B cell (primary cell): ENCODE measurements at regions not wholly inside any gene's neighbourhood (a gene's known extent, or its start where the extent isn't known, plus 50 kb on each side); places are given as distances from the start of the nearest gene placed in this dataset.

Source experiments
- ATAC-seq: fragments of 200-7000 bp; cut with Tn5 transposase; one replicate; pipeline ENCODE4 v1.10.0; 2021; ENCODE audit warnings: low read depth, mild to moderate bottlenecking, moderate number of reproducible peaks, moderate library complexity
- CTCF ChIA-PET: fragments of 350-600 bp; sonication (Branson Sonifier 250); formaldehyde crosslinking; loops from one replicate; lab custom pipeline; 2021; ENCODE audit warnings: antibody characterized with exemption, inconsistent platforms; lab: Charles Lee
- POLR2A ChIA-PET: fragments of 350-600 bp; sonication (Branson Sonifier 250); formaldehyde crosslinking; loops from one replicate; lab custom pipeline; 2021; ENCODE audit warnings: antibody characterized with exemption; lab: Charles Lee
- DNase-seq: peaks from one replicate; pipeline ENCODE4 v3.0.0; 2013
- H2AFZ ChIP-seq: 2 replicates; pipeline ENCODE4 v1.6.1; 2012; ENCODE audit warnings: mild to moderate bottlenecking, low read depth, low read length; ENCODE audit not compliant: insufficient read depth, poor library complexity, severe bottlenecking
- H3K27ac ChIP-seq, 2 donors: 1 replicate in 1 of 2; 2 replicates in 1 of 2; pipeline ENCODE4 v1.5.1; 2012 to 2013; ENCODE audit warnings: low read length in 2 of 2, mild to moderate bottlenecking in 2 of 2, moderate library complexity in 1 of 2
- H3K27me3 ChIP-seq, 4 experiments: fragments of 200-600 bp in 1 of 4; sonication (generic) in 1 of 4; replicated peaks in 1 of 4; 1 replicate in 2 of 4; 2 replicates in 2 of 4; pipeline versions ENCODE4 v1.6.1 to v1.7.0; 2013 to 2016; ENCODE audit warnings: low read length in 3 of 4, mild to moderate bottlenecking in 2 of 4, mixed read lengths in 1 of 4, moderate library complexity in 1 of 4; ENCODE audit not compliant: insufficient read depth in 4 of 4, control insufficient read depth in 3 of 4; ENCODE audit errors: control extremely low read depth in 1 of 4
- H3K36me3 ChIP-seq, 2 experiments: replicated peaks in 1 of 2; 1 replicate in 1 of 2; 2 replicates in 1 of 2; pipeline versions ENCODE4 v1.6.1 to v1.7.1; 2013; ENCODE audit warnings: low read length in 1 of 2; ENCODE audit not compliant: insufficient read depth in 2 of 2, control insufficient read depth in 1 of 2; ENCODE audit errors: control extremely low read depth in 1 of 2, extremely low read depth in 1 of 2
- H3K4me1 ChIP-seq, 2 donors: fragments of 200-600 bp in 1 of 2; sonication (generic) in 1 of 2; 1 replicate in 1 of 2; 2 replicates in 1 of 2; pipeline versions ENCODE4 v1.5.1 to v1.6.1; 2013 to 2017; ENCODE audit warnings: low read length in 2 of 2; ENCODE audit not compliant: control insufficient read depth in 2 of 2, insufficient read depth in 2 of 2
- H3K4me2 ChIP-seq: replicated peaks from 2 replicates; pipeline ENCODE3; 2012; ENCODE audit warnings: mild to moderate bottlenecking, low read depth, low read length; ENCODE audit not compliant: poor library complexity, severe bottlenecking
- H3K4me3 ChIP-seq, 5 experiments: fragments of 200-600 bp in 1 of 5; sonication (generic) in 1 of 5; 1 replicate in 3 of 5; 2 replicates in 2 of 5; pipeline versions ENCODE4 v1.5.1 to v1.7.0; 2011 to 2016; ENCODE audit warnings: low read length in 4 of 5, mild to moderate bottlenecking in 4 of 5, low read depth in 2 of 5, control low read depth in 1 of 5, moderate library complexity in 1 of 5; ENCODE audit not compliant: insufficient read depth in 1 of 5; ENCODE audit errors: control extremely low read depth in 1 of 5, extremely low read depth in 1 of 5
- H3K79me2 ChIP-seq: fragments of 200-600 bp; sonication (generic); one replicate; pipeline ENCODE4 v1.6.0; 2016; ENCODE audit warnings: low read length; ENCODE audit not compliant: control insufficient read depth, insufficient read depth
- H3K9ac ChIP-seq: fragments of 200-600 bp; sonication (generic); 2 replicates; pipeline ENCODE4 v1.6.1; 2017; ENCODE audit warnings: mild to moderate bottlenecking, low read length, moderate library complexity
- H3K9me3 ChIP-seq, 3 donors: one replicate each; pipeline versions ENCODE4 v1.6.1 to v1.7.1; 2013; ENCODE audit warnings: low read length in 2 of 3; ENCODE audit not compliant: control insufficient read depth in 2 of 3, insufficient read depth in 1 of 3; ENCODE audit errors: control extremely low read depth in 1 of 3
- H4K20me1 ChIP-seq: 2 replicates; pipeline ENCODE4 v1.6.0; 2012; ENCODE audit warnings: mild to moderate bottlenecking, low read length; ENCODE audit not compliant: insufficient read depth, control insufficient read depth, poor library complexity, severe bottlenecking
- H3K27ac Mint-ChIP-seq: one replicate; pipeline ENCODE4 v1.8.0; 2021; ENCODE audit warnings: mixed read lengths
- H3K27me3 Mint-ChIP-seq: one replicate; pipeline ENCODE4 v1.8.0; 2021; ENCODE audit warnings: mixed read lengths
- H3K4me1 Mint-ChIP-seq: one replicate; pipeline ENCODE4 v1.8.0; 2021; ENCODE audit warnings: mixed read lengths
- H3K4me3 Mint-ChIP-seq: one replicate; pipeline ENCODE4 v1.8.0; 2021; ENCODE audit warnings: mixed read lengths
- H3K9me3 Mint-ChIP-seq: one replicate; pipeline ENCODE4 v1.8.0; 2022; ENCODE audit warnings: mixed read lengths; ENCODE audit not compliant: insufficient read depth
- EZH2 ChIP-seq: IDR thresholded peaks from 2 replicates; pipeline ENCODE4 v1.6.1; 2012; ENCODE audit warnings: borderline replicate concordance, low read depth, mild to moderate bottlenecking, moderate library complexity, low read length; ENCODE audit not compliant: insufficient read depth, poor library complexity, severe bottlenecking
- WGBS: methylation state at CpG from one replicate; pipeline ENCODE4 v1.1.5; 2013; ENCODE audit warnings: missing lambda C conversion rate; ENCODE audit not compliant: insufficient coverage; 5-methylcytosine and 5-hydroxymethylcytosine counted together
- intact Hi-C: fragments of 100-400 bp; cut with micrococcal nuclease; formaldehyde crosslinking; loops from one replicate; pipeline ENCODE4 v1.10.0; 2022
- TF ChIP-seq, protein P1 (sequence below): fragments of 200-600 bp; IDR thresholded peaks from one replicate; pipeline ENCODE4 v1.8.0; 2022; ENCODE audit warnings: antibody characterized with exemption, mild to moderate bottlenecking

DNA sequence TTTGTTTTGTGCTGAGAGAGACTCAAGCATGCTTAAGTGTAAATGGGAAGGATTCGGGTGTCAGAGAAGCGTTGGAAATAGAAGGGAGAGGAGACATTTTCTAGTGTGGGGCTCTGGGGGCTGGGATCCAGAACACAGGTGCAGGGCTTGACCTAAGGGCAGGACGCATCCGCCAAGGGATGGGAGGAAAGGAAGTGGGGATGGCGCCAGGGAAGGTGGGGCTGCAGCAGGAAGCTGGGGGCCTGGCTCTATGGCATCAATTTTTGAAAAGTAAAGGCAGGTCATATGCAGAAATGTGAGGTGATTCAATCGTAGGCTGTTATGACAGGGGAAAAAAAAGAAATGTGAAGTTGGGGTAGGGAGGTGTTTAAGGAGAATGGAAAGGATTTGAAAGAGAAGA, 143.2 kb upstream of the SERTAD2 start:
- Mint-ChIP-seq H3K4me3 (no peak overlapping the region), H3K27ac (no peak overlapping the region), H3K4me1 (no peaks in the 10 kb centered on the region), H3K9me3 (no peaks in the 10 kb centered on the region), H3K27me3 (no peaks in the 10 kb centered on the region)
- CTCF ChIA-PET: interaction anchor here (1.1 kb wide), 1 partner anchor 151 kb away, joined by 5 read pairs; no protein-coding TSS in a partner anchor
- Histone ChIP-seq H3K36me3 (no peaks in the 10 kb centered on the region), H4K20me1 (no peaks in the 10 kb centered on the region), H3K4me3 (no peak overlapping the region), H3K9ac (no peak overlapping the region), H3K79me2 (no peaks in the 10 kb centered on the region), H3K4me1 (no peaks in the 10 kb centered on the region), H3K27ac (no peak overlapping the region), H3K9me3 (no peaks in the 10 kb centered on the region), H3K4me2 (no peak overlapping the region), H2AFZ (no peak overlapping the region), H3K27me3 (no peaks in the 10 kb centered on the region)
- DNase-seq: no peak
- intact Hi-C loops: no loop called here
- 50% methylated on average over 6 of the region's 6 CpGs for WGBS
- no peak for TF ChIP-seq EZH2
- TF ChIP-seq, protein P1, sequence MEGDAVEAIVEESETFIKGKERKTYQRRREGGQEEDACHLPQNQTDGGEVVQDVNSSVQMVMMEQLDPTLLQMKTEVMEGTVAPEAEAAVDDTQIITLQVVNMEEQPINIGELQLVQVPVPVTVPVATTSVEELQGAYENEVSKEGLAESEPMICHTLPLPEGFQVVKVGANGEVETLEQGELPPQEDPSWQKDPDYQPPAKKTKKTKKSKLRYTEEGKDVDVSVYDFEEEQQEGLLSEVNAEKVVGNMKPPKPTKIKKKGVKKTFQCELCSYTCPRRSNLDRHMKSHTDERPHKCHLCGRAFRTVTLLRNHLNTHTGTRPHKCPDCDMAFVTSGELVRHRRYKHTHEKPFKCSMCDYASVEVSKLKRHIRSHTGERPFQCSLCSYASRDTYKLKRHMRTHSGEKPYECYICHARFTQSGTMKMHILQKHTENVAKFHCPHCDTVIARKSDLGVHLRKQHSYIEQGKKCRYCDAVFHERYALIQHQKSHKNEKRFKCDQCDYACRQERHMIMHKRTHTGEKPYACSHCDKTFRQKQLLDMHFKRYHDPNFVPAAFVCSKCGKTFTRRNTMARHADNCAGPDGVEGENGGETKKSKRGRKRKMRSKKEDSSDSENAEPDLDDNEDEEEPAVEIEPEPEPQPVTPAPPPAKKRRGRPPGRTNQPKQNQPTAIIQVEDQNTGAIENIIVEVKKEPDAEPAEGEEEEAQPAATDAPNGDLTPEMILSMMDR: no peak
- no peak for ATAC-seq
- POLR2A ChIA-PET: interaction anchor here (0.7 kb wide), 1 partner anchor 303 kb away, joined by 7 read pairs; no protein-coding TSS in a partner anchor

DNA sequence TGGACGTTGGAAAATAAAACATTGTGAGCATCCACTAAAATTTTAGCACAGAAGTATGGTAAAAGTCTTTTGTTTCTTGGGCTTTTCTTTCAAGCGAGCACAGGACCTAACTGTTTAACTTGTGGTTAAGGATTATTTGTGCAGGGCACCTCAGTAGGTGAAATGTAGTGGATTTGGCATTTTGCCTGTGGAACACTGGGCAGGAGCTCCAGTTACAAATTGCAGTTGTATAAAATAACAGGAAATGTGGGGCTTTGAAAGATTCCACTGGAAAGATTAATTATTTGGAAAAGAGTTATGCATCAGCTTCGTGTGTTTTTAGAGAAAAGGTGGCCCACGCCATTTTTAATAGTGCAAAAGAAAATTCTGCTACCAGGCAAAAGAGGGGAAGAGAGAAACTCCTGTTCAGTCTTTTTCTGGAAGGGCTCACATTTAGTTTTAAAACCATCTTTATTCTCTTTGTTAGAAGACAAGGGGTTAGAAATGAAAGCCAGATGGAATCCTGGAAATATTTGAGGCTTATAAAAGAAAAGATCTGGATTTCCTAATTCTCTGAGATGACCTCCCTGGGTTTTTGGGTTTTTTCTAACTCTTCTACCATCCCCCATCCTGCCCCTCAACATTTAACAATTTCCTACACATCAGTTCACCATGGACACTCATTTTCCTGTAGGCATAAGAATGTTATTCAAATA, 144.3 kb upstream of the SERTAD2 start:
- Histone ChIP-seq H3K9me3 (no peaks in the 10 kb centered on the region), H3K9ac (no peak overlapping the region), H2AFZ (no peak overlapping the region), H3K4me3 (no peak overlapping the region), H3K36me3 (no peaks in the 10 kb centered on the region), H4K20me1 (no peaks in the 10 kb centered on the region), H3K27me3 (no peaks in the 10 kb centered on the region), H3K4me1 (no peaks in the 10 kb centered on the region), H3K27ac (no peak overlapping the region), H3K79me2 (no peaks in the 10 kb centered on the region), H3K4me2 (no peak overlapping the region)
- H3K9me3 Mint-ChIP-seq: no peaks in the 10 kb centered on the region
- H3K27ac Mint-ChIP-seq: no peak overlapping the region
- no peaks in the 10 kb centered on the region for H3K4me1 Mint-ChIP-seq
- ATAC-seq (no peak), DNase-seq (no peak)
- H3K4me3 Mint-ChIP-seq: no peak overlapping the region
- H3K27me3 Mint-ChIP-seq: no peaks in the 10 kb centered on the region
- CTCF ChIA-PET: no interaction called here
- TF ChIP-seq, protein P1: no peak
- no peak for TF ChIP-seq EZH2
- 64% methylated on average over 3 of the region's 4 CpGs for WGBS
- intact Hi-C loops: no loop called here
- POLR2A ChIA-PET: no interaction called here
